IMR-90 (cell line): ENCODE measurements at regions not wholly inside any gene's neighbourhood (a gene's known extent, or its start where the extent isn't known, plus 50 kb on each side); places are given as distances from the start of the nearest gene placed in this dataset.

Source experiments
- ATAC-seq: fragments of 200-7000 bp; cut with Tn5 transposase; 2 replicates; pipeline ENCODE4 v1.9.1; 2020; ENCODE audit warnings: low read depth, mild to moderate bottlenecking, moderate library complexity
- BruUV-seq: library from RNA; stranded (reverse); fragments of 400-500 nt; replicated peaks from 2 replicates; lab custom pipeline; 2021; lab: Mats Ljungman, UMichigan
- CTCF ChIA-PET: fragments of 300-600 bp; formaldehyde crosslinking; extraction: SDS; loops from one replicate; lab custom pipeline; 2021; ENCODE audit warnings: antibody characterized with exemption; lab: Yijun Ruan, JAX
- POLR2A ChIA-PET: fragments of 300-600 bp; sonication (Branson Sonifier 250); formaldehyde crosslinking; loops from one replicate; lab custom pipeline; 2022; ENCODE audit warnings: antibody characterized with exemption; ENCODE audit not compliant: unreplicated experiment; lab: Charles Lee
- DNase-seq: peaks from one replicate; pipeline ENCODE4 v3.0.0; 2013
- H2AFZ ChIP-seq: replicated peaks from 2 replicates; pipeline ENCODE3; 2013; ENCODE audit warnings: low read length, mild to moderate bottlenecking; ENCODE audit not compliant: poor library complexity
- H2AK5ac ChIP-seq: 2 replicates; pipeline ENCODE4 v1.6.1; 2013; ENCODE audit warnings: low read depth, low read length, inconsistent platforms
- H2AK9ac ChIP-seq: replicated peaks from 2 replicates; pipeline ENCODE3; 2013; ENCODE audit warnings: mild to moderate bottlenecking, low read depth, low read length, moderate library complexity; ENCODE audit not compliant: poor library complexity
- H2BK120ac ChIP-seq: 2 replicates; pipeline ENCODE4 v1.6.1; 2013; ENCODE audit warnings: low read depth, low read length, inconsistent platforms
- H2BK15ac ChIP-seq: 3 replicates; pipeline ENCODE4 v1.6.1; 2013; ENCODE audit warnings: low read depth, low read length, inconsistent platforms
- H2BK20ac ChIP-seq: 2 replicates; pipeline ENCODE4 v1.6.1; 2013; ENCODE audit warnings: low read depth, mild to moderate bottlenecking, inconsistent platforms, low read length, moderate library complexity
- H2BK5ac ChIP-seq: 2 replicates; pipeline ENCODE4 v1.6.1; 2013; ENCODE audit warnings: mild to moderate bottlenecking, low read depth, low read length, inconsistent platforms; ENCODE audit not compliant: poor library complexity, severe bottlenecking
- H3K14ac ChIP-seq: replicated peaks from 2 replicates; pipeline ENCODE4 v1.6.1; 2013; ENCODE audit warnings: low read depth, low read length, inconsistent platforms
- H3K18ac ChIP-seq: 2 replicates; pipeline ENCODE4 v1.6.1; 2013; ENCODE audit warnings: low read depth, low read length, control low read depth
- H3K23ac ChIP-seq: 2 replicates; pipeline ENCODE4 v1.6.1; 2013; ENCODE audit warnings: low read depth, low read length, inconsistent platforms
- H3K27ac ChIP-seq: 2 replicates; pipeline ENCODE4 v1.5.1; 2013; ENCODE audit warnings: mild to moderate bottlenecking, control low read depth, low read length; ENCODE audit not compliant: insufficient read depth
- H3K27me3 ChIP-seq: 2 replicates; pipeline ENCODE4 v1.6.1; 2013; ENCODE audit warnings: low read length; ENCODE audit not compliant: control insufficient read depth, insufficient read depth
- H3K36me3 ChIP-seq: 2 replicates; pipeline ENCODE4 v1.6.1; 2013; ENCODE audit warnings: low read length, mixed read lengths; ENCODE audit not compliant: control insufficient read depth, insufficient read depth
- H3K4ac ChIP-seq: 2 replicates; pipeline ENCODE4 v1.6.1; 2013; ENCODE audit warnings: low read depth, low read length, inconsistent platforms
- H3K4me1 ChIP-seq: 2 replicates; pipeline ENCODE4 v1.6.1; 2013; ENCODE audit warnings: low read length, mixed read lengths; ENCODE audit not compliant: control insufficient read depth, insufficient read depth
- H3K4me2 ChIP-seq: 2 replicates; pipeline ENCODE4 v1.6.1; 2013; ENCODE audit warnings: low read depth, mild to moderate bottlenecking, control low read depth, low read length, moderate library complexity
- H3K4me3 ChIP-seq: 2 replicates; pipeline ENCODE4 v1.5.1; 2013; ENCODE audit warnings: low read depth, mild to moderate bottlenecking, control low read depth, low read length, moderate library complexity; ENCODE audit not compliant: insufficient read depth
- H3K56ac ChIP-seq: 2 replicates; pipeline ENCODE4 v1.6.1; 2013; ENCODE audit warnings: low read length, inconsistent platforms; ENCODE audit not compliant: insufficient read depth; ENCODE audit errors: extremely low read depth
- H3K79me1 ChIP-seq, 2 experiments: 2 replicates each; pipeline ENCODE4 v1.6.1; 2013; ENCODE audit warnings: low read length in 2 of 2, inconsistent platforms in 1 of 2, low read depth in 1 of 2
- H3K9ac ChIP-seq: 2 replicates; pipeline ENCODE4 v1.6.1; 2013; ENCODE audit warnings: low read depth, low read length, control low read depth
- H3K9me1 ChIP-seq: 2 replicates; pipeline ENCODE4 v1.6.1; 2013; ENCODE audit warnings: low read length, inconsistent platforms; ENCODE audit not compliant: insufficient read depth
- H3K9me3 ChIP-seq: 2 replicates; pipeline ENCODE4 v1.6.1; 2013; ENCODE audit warnings: low read length; ENCODE audit not compliant: control insufficient read depth, insufficient read depth
- H4K20me1 ChIP-seq: 2 replicates; pipeline ENCODE4 v1.6.1; 2013; ENCODE audit warnings: low read length, inconsistent platforms; ENCODE audit not compliant: insufficient read depth
- H4K5ac ChIP-seq: 2 replicates; pipeline ENCODE4 v1.6.1; 2013; ENCODE audit warnings: mild to moderate bottlenecking, low read depth, low read length, control low read depth
- H4K8ac ChIP-seq, 2 experiments: 2 replicates each; pipeline ENCODE4 v1.6.1; 2013; ENCODE audit warnings: low read depth in 2 of 2, low read length in 2 of 2, control low read depth in 1 of 2, inconsistent platforms in 1 of 2
- H4K91ac ChIP-seq: 2 replicates; pipeline ENCODE4 v1.6.1; 2013; ENCODE audit warnings: low read depth, low read length, inconsistent platforms; ENCODE audit not compliant: insufficient read depth
- CHD1 ChIP-seq: IDR thresholded peaks from 2 replicates; pipeline ENCODE4 v1.6.1; 2012; ENCODE audit warnings: low read depth, low read length, improper control_type of control experiment
- WGBS, 2 experiments: methylation state at CpG; one replicate each; pipeline versions ENCODE4 v1.1.5 to v1.1.7; 2013; ENCODE audit warnings: missing lambda C conversion rate in 2 of 2; ENCODE audit not compliant: insufficient read length in 1 of 2; ENCODE audit errors: extremely low coverage in 2 of 2; 5-methylcytosine and 5-hydroxymethylcytosine counted together
- dilution Hi-C: fragments of 300-500 bp; cut with HindIII; formaldehyde crosslinking; loops from one replicate; pipeline ENCODE4 v1.14.3; 2018; ENCODE audit warnings: low sequenced_read_pairs; ENCODE audit not compliant: unreplicated experiment
- in situ Hi-C: fragments of 300-500 bp; cut with MboI; formaldehyde crosslinking; loops from 3 replicates; pipeline ENCODE4 v1.14.3; 2019; ENCODE audit warnings: low sequenced_read_pairs, inconsistent platforms, mixed read lengths
- intact Hi-C: fragments of 100-400 bp; cut with micrococcal nuclease; formaldehyde crosslinking; loops from 2 replicates; pipeline ENCODE4 v1.10.0; 2022

- no peak overlapping the region for H3K14ac ChIP-seq
- no peak overlapping the region for H3K4ac ChIP-seq
- CTCF ChIA-PET, result interaction anchor here (1.5 to 2.1 kb wide), 2 partner anchors 8 to 11 kb away, joined by 4 to 10 read pairs; no protein-coding TSS in a partner anchor
- WGBS, 2 experiments, result no CpG with 5 or more reads among the region's 2 CpGs
- peaks cover 8% of the 10 kb centered on the region; the same call in 1 of the 2 replicates for H3K9me1 ChIP-seq
- H3K36me3 ChIP-seq, result no peaks in the 10 kb centered on the region
- peaks cover 3 to 20% of the 10 kb centered on the region in 2 experiments; a peak in 3 of 4 replicates for H3K79me1 ChIP-seq
- no peak for DNase-seq
- H3K9me3 ChIP-seq, result no peaks in the 10 kb centered on the region
- POLR2A ChIA-PET, result no interaction called here
- dilution Hi-C loops, result no loop called here
- no peak overlapping the region for H3K56ac ChIP-seq
- H3K27me3 ChIP-seq, result no peaks in the 10 kb centered on the region
- H3K4me2 ChIP-seq, result no peak overlapping the region
- no peak overlapping the region for H2AK9ac ChIP-seq
- no peak overlapping the region for H3K27ac ChIP-seq
- no peak overlapping the region for H4K8ac ChIP-seq
- intact Hi-C loops, result no loop called here
- no peak overlapping the region for H4K5ac ChIP-seq
- no peak overlapping the region for H2BK120ac ChIP-seq
- no peak overlapping the region for H2AFZ ChIP-seq
- no peak overlapping the region for H3K23ac ChIP-seq
- H2AK5ac ChIP-seq, result no peak overlapping the region
- no peak overlapping the region for H2BK5ac ChIP-seq
- no TSS peak for BruUV-seq
- no peak overlapping the region for H4K91ac ChIP-seq
- peaks cover 7% of the 10 kb centered on the region; the same call in 1 of the 2 replicates for H3K4me1 ChIP-seq
- in situ Hi-C loops, result loop anchor here (10.0 to 25.0 kb wide), 3 partner anchors 235 to 828 kb away; no protein-coding TSS in a partner anchor
- H3K18ac ChIP-seq, result no peak overlapping the region
- TF ChIP-seq CHD1, result no peak
- H2BK20ac ChIP-seq, result no peak overlapping the region
- no peak overlapping the region for H2BK15ac ChIP-seq
- no peak overlapping the region for H3K9ac ChIP-seq
- no peak for ATAC-seq
- H4K20me1 ChIP-seq, result no peaks in the 10 kb centered on the region; the same call in 1 of the 2 replicates
- no peak overlapping the region for H3K4me3 ChIP-seq
Measured at GRCh38 chr14:100409651-100410050, 86.5 kb downstream of the SLC25A47 start.
